PFSK-1 (cell line): ENCODE measurements at regions not wholly inside any gene's neighbourhood (a gene's known extent, or its start where the extent isn't known, plus 50 kb on each side); places are given as distances from the start of the nearest gene placed in this dataset.

ENCODE experiments used
- POLR2AphosphoS5 ChIP-seq: IDR thresholded peaks from 2 replicates; pipeline ENCODE4 v1.6.1; 2012; ENCODE audit warnings: low read depth, mild to moderate bottlenecking, control low read depth, low read length, moderate library complexity
- TF ChIP-seq, protein P1 (sequence below), 2 experiments: IDR thresholded peaks; 2 replicates each; pipeline versions ENCODE4 v1.6.1 to v1.8.0; 2011 to 2012; ENCODE audit warnings: low read depth in 2 of 2, low read length in 2 of 2, control low read depth in 1 of 2, inconsistent platforms in 1 of 2, mild to moderate bottlenecking in 1 of 2, moderate library complexity in 1 of 2; ENCODE audit not compliant: insufficient read depth in 1 of 2

DNA sequence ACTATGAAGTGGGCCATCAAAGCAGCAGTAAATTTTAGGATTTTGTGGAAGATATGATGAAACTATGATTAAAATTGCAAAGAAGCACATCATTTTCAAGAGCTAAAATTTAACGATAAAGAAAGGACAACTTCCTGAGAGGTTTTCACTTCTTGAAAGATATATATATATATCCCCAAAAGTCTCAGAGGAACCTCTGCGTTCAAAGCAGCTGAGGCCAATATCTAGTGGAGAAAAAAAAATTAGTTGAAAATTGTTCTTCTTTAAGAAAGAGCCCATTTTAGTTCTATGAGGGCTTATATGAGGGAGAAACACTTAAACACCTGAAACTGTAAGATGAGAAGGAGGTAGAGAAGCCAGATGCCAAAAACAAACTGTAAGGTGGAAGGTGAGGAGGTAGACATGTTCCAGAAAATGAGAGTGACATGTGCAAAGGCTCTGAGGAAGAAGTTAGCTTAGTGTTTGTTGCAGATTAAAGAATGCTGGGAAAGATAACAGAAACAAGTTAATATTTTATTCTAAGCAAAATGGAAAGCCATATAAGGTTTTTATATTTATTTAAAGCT is 72.9 kb upstream of the VRK2 start:
- TF ChIP-seq, protein P1, sequence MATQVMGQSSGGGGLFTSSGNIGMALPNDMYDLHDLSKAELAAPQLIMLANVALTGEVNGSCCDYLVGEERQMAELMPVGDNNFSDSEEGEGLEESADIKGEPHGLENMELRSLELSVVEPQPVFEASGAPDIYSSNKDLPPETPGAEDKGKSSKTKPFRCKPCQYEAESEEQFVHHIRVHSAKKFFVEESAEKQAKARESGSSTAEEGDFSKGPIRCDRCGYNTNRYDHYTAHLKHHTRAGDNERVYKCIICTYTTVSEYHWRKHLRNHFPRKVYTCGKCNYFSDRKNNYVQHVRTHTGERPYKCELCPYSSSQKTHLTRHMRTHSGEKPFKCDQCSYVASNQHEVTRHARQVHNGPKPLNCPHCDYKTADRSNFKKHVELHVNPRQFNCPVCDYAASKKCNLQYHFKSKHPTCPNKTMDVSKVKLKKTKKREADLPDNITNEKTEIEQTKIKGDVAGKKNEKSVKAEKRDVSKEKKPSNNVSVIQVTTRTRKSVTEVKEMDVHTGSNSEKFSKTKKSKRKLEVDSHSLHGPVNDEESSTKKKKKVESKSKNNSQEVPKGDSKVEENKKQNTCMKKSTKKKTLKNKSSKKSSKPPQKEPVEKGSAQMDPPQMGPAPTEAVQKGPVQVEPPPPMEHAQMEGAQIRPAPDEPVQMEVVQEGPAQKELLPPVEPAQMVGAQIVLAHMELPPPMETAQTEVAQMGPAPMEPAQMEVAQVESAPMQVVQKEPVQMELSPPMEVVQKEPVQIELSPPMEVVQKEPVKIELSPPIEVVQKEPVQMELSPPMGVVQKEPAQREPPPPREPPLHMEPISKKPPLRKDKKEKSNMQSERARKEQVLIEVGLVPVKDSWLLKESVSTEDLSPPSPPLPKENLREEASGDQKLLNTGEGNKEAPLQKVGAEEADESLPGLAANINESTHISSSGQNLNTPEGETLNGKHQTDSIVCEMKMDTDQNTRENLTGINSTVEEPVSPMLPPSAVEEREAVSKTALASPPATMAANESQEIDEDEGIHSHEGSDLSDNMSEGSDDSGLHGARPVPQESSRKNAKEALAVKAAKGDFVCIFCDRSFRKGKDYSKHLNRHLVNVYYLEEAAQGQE (IDR thresholded peaks at IDR 0.05; ENCODE audit: insufficient read depth in 1 of 2, low read depth in 2 of 2, low read length in 2 of 2), result no peak
- no peak for TF ChIP-seq POLR2AphosphoS5
